H9 (cell line): ENCODE measurements at regions not wholly inside any gene's neighbourhood (a gene's known extent, or its start where the extent isn't known, plus 50 kb on each side); places are given as distances from the start of the nearest gene placed in this dataset.

Experiments
- DNase-seq: peaks from one replicate; pipeline ENCODE4 v3.0.0-alpha.2; 2017
- H2AFZ ChIP-seq: one replicate; pipeline ENCODE4 v1.6.1; 2013; ENCODE audit warnings: mild to moderate bottlenecking, low read length, control low read depth, moderate library complexity
- H2AK5ac ChIP-seq: 2 replicates; pipeline ENCODE4 v1.6.1; 2013; ENCODE audit warnings: low read length, control low read depth, mixed read lengths; ENCODE audit not compliant: insufficient read length
- H2BK120ac ChIP-seq: one replicate; pipeline ENCODE4 v1.6.1; 2013; ENCODE audit warnings: low read depth, mild to moderate bottlenecking, low read length, control low read depth, inconsistent platforms; ENCODE audit not compliant: poor library complexity, severe bottlenecking
- H2BK12ac ChIP-seq: 2 replicates; pipeline ENCODE4 v1.6.1; 2013; ENCODE audit warnings: low read length, control low read depth, mixed read lengths, low read depth; ENCODE audit not compliant: insufficient read length
- H2BK15ac ChIP-seq: 2 replicates; pipeline ENCODE4 v1.6.1; 2013; ENCODE audit warnings: low read depth, low read length, control low read depth
- H2BK20ac ChIP-seq: one replicate; pipeline ENCODE4 v1.6.1; 2013; ENCODE audit warnings: low read depth, mild to moderate bottlenecking, low read length, control low read depth, inconsistent platforms; ENCODE audit not compliant: poor library complexity, severe bottlenecking
- H2BK5ac ChIP-seq: 2 replicates; pipeline ENCODE4 v1.6.1; 2013; ENCODE audit warnings: low read length, control low read depth, mixed read lengths; ENCODE audit not compliant: insufficient read length
- H3K14ac ChIP-seq: 2 replicates; pipeline ENCODE4 v1.6.1; 2013; ENCODE audit warnings: low read length, control low read depth; ENCODE audit not compliant: insufficient read depth
- H3K18ac ChIP-seq: 2 replicates; pipeline ENCODE4 v1.6.1; 2013; ENCODE audit warnings: low read depth, mild to moderate bottlenecking, mixed read lengths, low read length, control low read depth; ENCODE audit not compliant: insufficient read length
- H3K23ac ChIP-seq: 2 replicates; pipeline ENCODE4 v1.6.1; 2013; ENCODE audit warnings: low read length, control low read depth, mixed read lengths, low read depth; ENCODE audit not compliant: insufficient read length
- H3K23me2 ChIP-seq: 2 replicates; pipeline ENCODE4 v1.6.1; 2013; ENCODE audit warnings: low read depth, mild to moderate bottlenecking, mixed read lengths, low read length, control low read depth; ENCODE audit not compliant: insufficient read length, poor library complexity, severe bottlenecking
- H3K27ac ChIP-seq: 2 replicates; pipeline ENCODE4 v1.5.1; 2013; ENCODE audit warnings: low read length, control low read depth, mixed read lengths, low read depth; ENCODE audit not compliant: insufficient read length
- H3K27me3 ChIP-seq: 2 replicates; pipeline ENCODE4 v1.6.1; 2013; ENCODE audit warnings: low read length, control low read depth, inconsistent platforms; ENCODE audit not compliant: insufficient read depth
- H3K4ac ChIP-seq: 2 replicates; pipeline ENCODE4 v1.6.1; 2013; ENCODE audit warnings: low read depth, mild to moderate bottlenecking, control low read depth, inconsistent platforms, low read length, moderate library complexity
- H3K4me1 ChIP-seq: 2 replicates; pipeline ENCODE4 v1.6.1; 2013; ENCODE audit warnings: low read length, control low read depth, inconsistent platforms; ENCODE audit not compliant: insufficient read depth
- H3K4me2 ChIP-seq: 2 replicates; pipeline ENCODE4 v1.6.1; 2013; ENCODE audit warnings: low read length, control low read depth, mixed read lengths; ENCODE audit not compliant: insufficient read length, insufficient read depth
- H3K56ac ChIP-seq: 2 replicates; pipeline ENCODE4 v1.6.1; 2013; ENCODE audit warnings: low read depth, mild to moderate bottlenecking, mixed read lengths, low read length, control low read depth; ENCODE audit not compliant: insufficient read length
- H3K79me1 ChIP-seq: 2 replicates; pipeline ENCODE4 v1.6.1; 2013; ENCODE audit warnings: low read depth, mild to moderate bottlenecking, moderate library complexity, low read length, control low read depth, inconsistent platforms; ENCODE audit not compliant: insufficient read depth, poor library complexity, severe bottlenecking
- H3K79me2 ChIP-seq: 2 replicates; pipeline ENCODE4 v1.6.1; 2013; ENCODE audit warnings: low read length, control low read depth, inconsistent platforms; ENCODE audit not compliant: insufficient read depth
- H3K9ac ChIP-seq: 2 replicates; pipeline ENCODE4 v1.6.1; 2013; ENCODE audit warnings: low read length, control low read depth, mixed read lengths; ENCODE audit not compliant: insufficient read length; ENCODE audit errors: extremely low read depth
- H3K9me3 ChIP-seq: one replicate; pipeline ENCODE4 v1.6.1; 2013; ENCODE audit warnings: low read depth, low read length, inconsistent platforms; ENCODE audit not compliant: control insufficient read depth
- H3T11ph ChIP-seq: one replicate; pipeline ENCODE4 v1.6.1; 2013; ENCODE audit warnings: mild to moderate bottlenecking, low read length, control low read depth, inconsistent platforms
- H4K20me1 ChIP-seq: one replicate; pipeline ENCODE4 v1.6.1; 2013; ENCODE audit not compliant: control insufficient read depth, insufficient read length, insufficient read depth
- H4K5ac ChIP-seq: 2 replicates; pipeline ENCODE4 v1.6.1; 2013; ENCODE audit warnings: low read depth, mild to moderate bottlenecking, mixed read lengths, low read length, control low read depth; ENCODE audit not compliant: insufficient read length
- H4K8ac ChIP-seq: replicated peaks from 2 replicates; pipeline ENCODE4 v1.6.1; 2013; ENCODE audit warnings: low read length, control low read depth, mixed read lengths, low read depth; ENCODE audit not compliant: insufficient read length
- H4K91ac ChIP-seq: 2 replicates; pipeline ENCODE4 v1.6.1; 2013; ENCODE audit warnings: low read depth, mild to moderate bottlenecking, moderate library complexity, mixed read lengths, low read length, control low read depth; ENCODE audit not compliant: insufficient read length
- H3K27ac Mint-ChIP-seq, 3 experiments: 2 replicates in 2 of 3; 3 replicates in 1 of 3; pipeline ENCODE4 v1.8.0; 2020 to 2021; ENCODE audit warnings: mixed read lengths in 3 of 3, mild to moderate bottlenecking in 1 of 3, moderate library complexity in 1 of 3
- H3K27me3 Mint-ChIP-seq: 2 replicates; pipeline ENCODE4 v1.8.0; 2021; ENCODE audit warnings: low read depth, mild to moderate bottlenecking, moderate library complexity, mixed read lengths
- H3K36me3 Mint-ChIP-seq, 3 experiments: 2 replicates in 2 of 3; 3 replicates in 1 of 3; pipeline ENCODE4 v1.8.0; 2020 to 2021; ENCODE audit warnings: low read depth in 3 of 3, mixed read lengths in 3 of 3; ENCODE audit not compliant: insufficient read depth in 1 of 3
- H3K4me1 Mint-ChIP-seq, 2 experiments: 2 replicates each; pipeline ENCODE4 v1.8.0; 2020; ENCODE audit warnings: mixed read lengths in 2 of 2
- H3K4me3 Mint-ChIP-seq, 2 experiments: 2 replicates in 1 of 2; 3 replicates in 1 of 2; pipeline ENCODE4 v1.8.0; 2020 to 2021; ENCODE audit warnings: mild to moderate bottlenecking in 2 of 2, mixed read lengths in 2 of 2, moderate library complexity in 1 of 2
- H3K9me3 Mint-ChIP-seq, 2 experiments: 2 replicates in 1 of 2; 3 replicates in 1 of 2; pipeline ENCODE4 v1.8.0; 2020; ENCODE audit warnings: mild to moderate bottlenecking in 2 of 2, mixed read lengths in 2 of 2, moderate library complexity in 1 of 2
- CTCF ChIP-seq: fragments of 200-600 bp; sonication (generic); conservative IDR thresholded peaks from 3 replicates; pipeline ENCODE4 v1.8.0; 2021; ENCODE audit warnings: antibody characterized with exemption, mild to moderate bottlenecking
- WGBS: extraction: QIAGEN DNeasy Blood & Tissue Kit; methylation state at CpG from one replicate; pipeline ENCODE4 v1.1.7; 2013; ENCODE audit warnings: missing lambda C conversion rate, low lambda C conversion rate, mixed read lengths; ENCODE audit not compliant: insufficient read length; ENCODE audit errors: extremely low coverage; 5-methylcytosine and 5-hydroxymethylcytosine counted together

DNA sequence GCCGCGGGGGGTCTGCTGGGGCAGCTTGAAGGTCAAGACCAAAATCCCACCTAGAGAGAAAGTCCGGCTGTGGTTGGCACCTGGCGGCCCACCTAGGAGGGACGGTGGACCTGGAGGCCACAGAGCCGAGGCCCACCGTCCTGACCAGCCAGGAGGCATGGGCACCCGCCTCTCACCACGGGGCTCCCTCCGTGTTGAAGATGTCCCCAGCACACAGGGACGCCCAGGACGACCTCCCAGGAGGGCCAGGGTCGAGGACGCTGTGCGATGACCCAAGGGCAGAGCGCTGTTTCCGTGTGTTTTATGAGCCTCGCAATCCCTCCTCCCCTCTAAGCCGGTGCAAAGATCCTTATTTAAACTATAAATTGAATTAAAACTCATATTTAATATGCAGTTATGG is 131.2 kb downstream of the C16orf95 start:
- Histone ChIP-seq H3K9ac (no peak overlapping the region), H4K8ac (no peak overlapping the region), H3T11ph (no peak overlapping the region), H3K56ac (no peak overlapping the region), H2BK120ac (no peak overlapping the region), H2BK15ac (no peak overlapping the region), H3K4ac (no peak overlapping the region), H3K23ac (no peak overlapping the region), H2BK20ac (no peak overlapping the region), H3K23me2 (no peaks in the 10 kb centered on the region), H3K14ac (no peak overlapping the region; the same call in 1 of the 2 replicates), H3K4me1 (no peaks in the 10 kb centered on the region), H3K27ac (no peak overlapping the region), H2AK5ac (no peak overlapping the region), H3K4me2 (no peak overlapping the region), H3K79me1 (no peaks in the 10 kb centered on the region), H4K91ac (no peak overlapping the region), H3K18ac (no peak overlapping the region), H3K27me3 (no peaks in the 10 kb centered on the region), H4K20me1 (no peaks in the 10 kb centered on the region), H2BK5ac (no peak overlapping the region), H2AFZ (no peak overlapping the region), H4K5ac (no peak overlapping the region), H2BK12ac (no peak overlapping the region), H3K79me2 (no peaks in the 10 kb centered on the region), H3K9me3 (no peaks in the 10 kb centered on the region)
- peaks cover 2% of the 10 kb centered on the region for H3K27me3 Mint-ChIP-seq
- WGBS = no CpG with 5 or more reads among the region's 19 CpGs
- peaks cover 15 to 18% of the 10 kb centered on the region in 2 experiments for H3K9me3 Mint-ChIP-seq
- H3K4me1 Mint-ChIP-seq = peaks cover 14 to 17% of the 10 kb centered on the region in 2 experiments
- H3K36me3 Mint-ChIP-seq = peaks cover 6 to 10% (median 7%) of the 10 kb centered on the region in 3 experiments
- H3K4me3 Mint-ChIP-seq = no peak overlapping the region
- no peak for TF ChIP-seq CTCF
- 0 out of 7 replicates have a peak overlapping the region, but pooled peaks of 1 of the 3 experiments have one; percentile 34 for H3K27ac Mint-ChIP-seq
- no peak for DNase-seq
